ENCODE measurements at regions not wholly inside any gene's neighbourhood (a gene's known extent, or its start where the extent isn't known, plus 50 kb on each side); places are given as distances from the start of the nearest gene placed in this dataset.

GRCh38 chr2:144280009-144280408 is 239.9 kb downstream of the ZEB2 start:
- DNase-seq = no peak

DNA sequence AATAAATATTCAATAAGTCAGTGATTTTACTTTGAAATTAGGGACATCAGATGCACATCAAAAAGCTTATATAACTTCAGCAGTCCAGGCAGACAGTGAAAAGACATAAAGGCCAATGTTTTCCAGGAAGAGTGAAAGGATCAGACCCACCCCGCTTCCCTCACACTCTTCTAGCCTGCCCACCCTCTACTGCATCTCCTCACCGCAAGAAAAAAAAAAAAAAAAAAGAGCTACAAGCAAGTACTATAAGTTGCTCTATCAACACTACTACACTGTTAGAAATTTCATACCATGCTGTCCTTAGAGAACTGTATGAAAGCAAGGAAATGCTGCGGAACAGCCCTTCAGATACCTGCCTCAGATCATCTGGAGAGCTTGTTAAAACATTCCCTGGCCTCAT is 240.8 kb downstream of the ZEB2 start:
- no peak for DNase-seq

- DNase-seq = no peak
Measured at GRCh38 chr2:144277622-144278354, 242.1 kb downstream of the ZEB2 start.

GRCh38 chr2:144275340-144275739 is 244.6 kb downstream of the ZEB2 start:
- DNase-seq = no peak

GRCh38 chr2:144274131-144274530 is 245.8 kb downstream of the ZEB2 start:
- DNase-seq = no peak

DNA sequence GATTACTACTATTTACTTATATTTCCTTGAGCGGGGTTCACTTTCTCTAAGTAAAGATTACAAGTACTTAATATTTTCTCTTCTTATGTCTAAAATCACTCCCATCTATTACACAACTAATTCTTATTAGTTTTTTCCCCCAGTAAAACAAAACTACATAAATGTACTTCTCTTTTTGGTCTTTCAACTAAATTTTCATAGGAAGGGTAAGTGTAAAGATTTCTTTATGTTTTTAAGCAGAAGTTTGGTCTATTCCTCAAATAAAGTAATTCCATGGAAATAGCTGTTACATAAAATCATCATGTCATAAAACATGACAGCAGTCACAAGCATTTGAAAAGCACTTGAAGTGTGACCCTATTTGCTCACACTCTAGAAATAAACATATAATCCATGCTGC is 249.0 kb downstream of the ZEB2 start:
- DNase-seq = no peak

DNA sequence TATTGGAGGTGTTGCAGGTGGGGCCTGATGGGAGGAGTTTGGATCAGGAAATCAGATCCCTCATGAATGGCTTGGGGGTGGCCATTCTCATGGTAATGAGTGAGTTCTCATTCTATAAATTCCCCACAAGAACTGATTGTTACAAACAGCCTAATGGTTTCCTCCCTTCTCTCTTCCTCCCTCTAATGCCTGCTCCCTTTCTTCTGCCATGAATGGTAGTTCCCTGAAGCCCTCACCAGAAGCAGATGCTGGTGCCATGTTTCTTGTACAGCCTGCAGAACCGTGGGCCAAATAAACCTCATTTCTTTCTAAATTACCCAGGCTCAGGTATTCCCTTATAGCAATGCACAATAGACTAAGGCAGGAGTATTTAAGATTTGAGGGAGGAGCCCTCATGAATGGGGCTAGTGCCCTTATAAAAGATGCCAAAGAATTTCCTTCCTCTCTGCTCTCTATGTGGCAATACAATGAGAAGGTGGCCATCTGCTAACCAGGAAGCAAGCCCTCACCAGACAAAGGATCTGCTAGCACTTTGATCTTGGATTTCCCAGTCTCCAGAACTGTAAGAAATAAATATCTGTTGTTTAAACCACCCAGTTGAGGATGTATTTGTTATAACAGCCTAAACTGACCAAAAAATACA is 251.8 kb downstream of the ZEB2 start:
- no peak for DNase-seq

GRCh38 chr2:144267239-144267638 is 252.7 kb downstream of the ZEB2 start:
- DNase-seq = no peak

DNA sequence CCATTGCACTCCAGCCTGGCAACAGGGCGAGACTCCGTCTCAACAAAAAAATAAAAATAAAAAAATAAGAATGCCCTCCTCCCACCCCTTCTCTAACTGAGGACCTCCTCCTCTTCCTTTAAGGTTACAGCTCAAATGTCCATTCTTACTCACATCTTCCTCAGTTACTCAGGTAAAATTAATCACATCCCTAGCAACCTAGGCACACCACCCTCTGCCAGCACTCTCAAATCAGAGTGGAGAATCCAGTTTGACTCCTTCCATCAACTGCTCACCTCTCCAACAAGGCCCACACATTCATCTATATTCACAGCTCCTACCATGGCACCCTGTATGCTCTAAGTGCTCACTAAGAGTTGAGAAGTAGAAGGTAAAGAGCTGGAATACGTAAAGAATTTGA is 254.3 kb downstream of the ZEB2 start:
- no peak for DNase-seq

DNA sequence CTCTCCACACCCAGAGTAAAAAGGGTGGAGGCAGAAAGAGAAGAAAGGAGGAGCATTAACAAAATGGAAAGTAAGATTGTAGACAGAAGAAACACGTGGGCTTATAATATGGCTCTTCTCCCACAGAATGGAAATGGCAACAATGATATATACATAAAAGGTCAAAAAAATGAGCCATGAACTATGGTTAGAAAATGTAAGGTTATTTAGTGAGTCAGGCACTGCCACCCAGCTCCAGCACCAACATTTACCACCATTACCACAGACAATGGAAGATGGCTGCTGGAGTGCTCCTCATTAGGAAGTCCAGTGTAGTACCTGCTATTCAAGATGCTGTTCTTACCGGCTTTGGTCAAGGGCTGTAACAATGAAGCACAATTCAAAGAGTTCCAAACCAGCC is 258.0 kb downstream of the ZEB2 start:
- DNase-seq = no peak

DNA sequence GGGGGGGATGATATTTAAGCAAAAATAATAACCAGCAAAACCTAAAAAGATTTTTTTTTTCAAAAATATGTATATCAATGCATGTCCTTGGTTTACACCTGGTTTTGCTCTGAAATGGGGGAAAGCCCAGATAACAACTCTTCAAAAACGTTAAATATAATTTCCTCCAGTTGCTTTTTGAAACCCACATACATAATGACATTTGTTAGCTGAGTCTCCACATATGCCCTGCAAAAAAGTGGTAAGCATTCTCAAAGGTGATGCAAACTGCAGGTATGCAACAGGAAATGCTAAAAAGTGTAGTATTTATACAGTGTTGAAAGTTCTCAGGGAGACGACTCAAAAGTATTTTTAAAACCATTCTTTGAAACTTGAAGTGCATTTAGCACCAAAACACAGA is 258.6 kb downstream of the ZEB2 start:
- DNase-seq = no peak

DNA sequence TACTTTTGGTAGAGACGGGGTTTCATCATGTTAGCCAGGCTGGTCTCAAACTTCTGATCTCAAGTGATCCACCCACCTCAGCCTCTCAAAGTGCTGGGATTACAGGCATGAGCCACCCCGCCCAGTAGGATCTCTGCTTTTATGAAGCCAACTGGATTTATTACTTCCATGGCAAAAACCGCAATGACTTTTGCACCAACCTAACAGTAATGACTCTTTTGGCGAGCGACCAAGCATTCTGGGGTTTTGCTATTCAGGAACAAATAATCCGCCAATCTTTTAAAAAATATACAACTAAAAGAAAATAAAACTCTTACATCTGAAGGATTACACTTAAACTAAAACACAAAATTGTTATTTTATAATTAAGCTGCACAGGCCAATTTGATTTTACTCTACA is 260.6 kb downstream of the ZEB2 start:
- DNase-seq = no peak

GRCh38 chr2:144258154-144258553 is 261.8 kb downstream of the ZEB2 start:
- DNase-seq = no peak

DNA sequence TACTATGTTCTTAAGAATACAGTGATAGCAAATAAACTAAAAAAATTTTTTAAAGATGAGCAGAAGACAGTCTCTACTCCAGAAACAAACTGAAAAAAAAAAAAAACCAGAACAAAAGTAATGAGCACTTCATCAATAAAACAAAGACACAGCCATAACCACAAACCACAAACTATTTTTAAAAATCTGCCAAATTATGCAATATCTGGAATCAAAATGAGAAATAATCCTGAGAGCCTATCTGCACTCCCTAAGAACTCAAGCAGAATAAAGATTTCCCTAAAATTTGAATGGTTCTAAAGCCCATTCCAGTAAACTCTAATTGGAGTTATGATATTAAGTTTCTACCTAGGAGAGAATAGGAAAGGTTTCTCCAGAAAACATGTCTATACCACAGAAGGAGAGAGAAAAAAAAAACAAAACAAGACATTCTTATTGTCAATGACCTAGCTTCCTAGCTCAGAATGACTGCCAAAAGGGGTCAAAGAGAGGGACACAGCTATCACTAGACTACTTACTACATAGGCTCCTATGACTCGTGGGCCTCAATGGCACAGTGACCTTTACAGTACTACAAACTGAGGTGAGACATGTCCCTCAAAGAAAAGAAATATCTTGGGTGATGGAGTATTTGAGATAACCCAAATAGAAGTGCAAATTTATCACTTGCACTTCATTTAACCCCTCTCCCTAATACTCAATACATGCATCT is 262.8 kb downstream of the ZEB2 start:
- no peak for DNase-seq

DNA sequence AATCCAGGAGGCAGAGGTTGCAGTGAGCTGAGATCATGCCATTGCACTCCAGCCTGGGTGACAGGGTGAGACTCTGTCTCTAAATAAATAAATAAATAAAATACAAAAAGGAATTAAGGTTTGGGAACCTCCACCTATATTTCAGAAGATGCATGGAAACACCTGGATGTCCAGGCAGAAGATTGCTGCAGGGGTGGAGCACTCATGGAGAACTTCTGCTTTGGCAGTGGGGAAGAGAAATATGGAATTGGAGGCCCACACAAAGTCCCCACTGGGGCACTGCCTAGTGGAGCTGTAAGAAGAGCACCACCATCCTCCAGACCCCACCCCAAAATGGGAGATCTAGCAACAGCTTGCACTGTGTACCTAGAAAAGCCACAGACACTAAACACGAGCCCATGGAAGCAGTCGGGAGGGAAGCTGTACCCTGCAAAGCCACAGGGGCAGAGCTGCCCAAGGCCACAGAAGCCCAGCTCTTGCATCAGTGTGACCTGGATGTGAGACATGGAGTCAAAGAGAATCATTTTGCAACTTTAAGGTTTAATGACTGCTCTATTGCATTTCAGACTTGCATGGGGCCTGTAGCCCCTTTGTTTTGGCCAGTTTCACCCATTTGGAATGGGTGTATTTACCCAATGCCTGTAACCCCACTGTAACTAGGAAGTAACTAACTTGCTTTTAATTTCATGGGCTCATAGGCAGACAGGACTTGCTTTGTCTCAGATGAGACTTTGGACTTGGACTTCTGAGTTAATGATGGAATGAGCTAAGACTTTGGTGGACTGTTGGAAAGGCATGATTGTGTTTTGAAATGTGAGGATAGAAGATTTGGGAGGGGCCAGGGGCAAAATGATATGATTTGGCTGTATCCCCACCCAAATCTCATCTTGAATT is 265.3 kb downstream of the ZEB2 start:
- DNase-seq = no peak

DNA sequence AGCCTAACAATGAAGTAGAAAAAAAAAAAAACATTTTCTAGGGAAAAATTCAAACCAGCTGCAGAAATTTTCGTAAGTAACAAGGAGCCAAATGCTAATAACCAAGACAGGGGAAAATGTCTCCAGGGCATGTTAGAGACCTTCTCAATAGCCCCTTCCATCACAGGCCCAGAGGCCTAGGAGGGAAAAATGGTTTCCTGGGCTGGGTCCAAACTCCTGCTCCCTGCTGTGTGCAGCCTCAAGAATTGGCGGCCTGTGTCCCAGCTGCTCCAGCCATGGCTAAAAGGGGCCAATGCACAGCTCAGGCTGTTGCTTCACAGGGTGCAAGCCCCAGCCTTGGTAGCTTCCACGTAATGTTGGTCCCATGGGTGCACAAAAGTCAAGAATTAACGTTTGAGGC is 266.2 kb downstream of the ZEB2 start:
- no peak for DNase-seq

- DNase-seq = no peak
Measured at GRCh38 chr2:144252694-144253093, 267.2 kb downstream of the ZEB2 start.

GRCh38 chr2:144249035-144249637 is 270.8 kb downstream of the ZEB2 start:
- no peak for DNase-seq

DNA sequence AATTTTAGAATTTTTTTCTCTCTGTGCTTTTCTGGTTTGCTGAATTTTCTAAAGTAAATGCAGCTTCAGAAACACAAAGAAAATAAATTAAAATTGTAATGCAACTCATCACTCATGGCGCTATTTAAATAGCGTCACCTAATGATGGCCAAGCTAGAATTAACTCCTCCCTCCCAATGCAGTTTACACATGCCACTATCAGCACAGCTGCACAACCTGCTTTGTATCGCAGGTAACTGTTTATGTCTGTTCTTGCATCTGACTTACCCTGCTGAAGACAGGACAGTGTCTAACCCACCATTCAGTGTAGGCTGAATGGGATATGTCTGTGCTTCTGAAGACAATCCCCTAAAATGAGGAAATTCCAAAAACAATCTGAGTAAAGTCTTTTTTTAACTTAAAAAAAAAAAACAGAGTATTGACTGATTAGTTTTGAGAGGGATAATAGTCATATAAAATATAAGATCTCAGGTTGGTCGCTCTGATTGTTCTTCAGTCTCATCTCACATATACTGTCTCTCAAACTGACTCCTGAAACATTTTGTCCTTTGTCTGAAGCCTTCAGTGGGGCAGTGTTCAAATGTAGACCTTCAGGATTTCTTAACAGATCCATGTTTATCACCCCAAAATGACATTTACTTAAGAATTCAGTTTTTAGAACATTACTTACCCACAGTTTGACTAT is 271.4 kb downstream of the ZEB2 start:
- no peak for DNase-seq

DNA sequence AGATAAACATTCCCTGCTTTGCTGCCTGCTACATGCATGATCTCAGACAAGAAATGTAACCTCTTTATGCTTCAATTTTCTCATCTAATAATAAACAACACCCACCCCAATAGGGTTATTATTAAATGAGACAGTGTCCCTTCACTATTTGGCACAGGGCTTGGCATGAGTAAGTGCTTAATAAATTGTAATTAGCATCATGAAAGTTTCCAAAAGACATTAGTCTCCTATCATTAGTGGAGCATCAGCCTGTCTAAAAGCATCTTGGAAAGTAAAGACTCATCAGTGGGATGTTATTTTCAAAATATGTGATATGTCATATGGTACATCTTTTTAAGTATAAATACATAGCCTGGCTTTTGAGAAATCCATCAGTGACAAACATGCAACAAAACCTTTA is 275.0 kb downstream of the ZEB2 start:
- no peak for DNase-seq

DNA sequence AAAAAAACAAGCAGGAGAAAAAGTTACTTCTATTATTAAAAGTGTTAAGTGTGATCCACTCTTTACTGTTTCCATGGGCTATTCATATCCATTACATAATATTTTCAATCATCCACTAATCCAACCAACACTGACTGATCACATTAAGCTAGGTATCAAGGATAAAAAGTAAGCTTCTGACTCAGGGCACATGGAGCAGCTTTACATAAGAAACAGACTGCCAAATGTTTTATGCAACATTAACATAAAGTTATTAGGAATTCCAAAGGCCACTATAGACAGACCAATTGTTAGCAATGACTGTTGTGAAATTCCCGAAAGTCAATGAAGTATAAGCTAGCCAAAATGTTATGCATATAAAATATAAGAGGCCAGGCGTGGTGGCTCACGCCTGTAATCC is 277.6 kb downstream of the ZEB2 start:
- no peak for DNase-seq

DNA sequence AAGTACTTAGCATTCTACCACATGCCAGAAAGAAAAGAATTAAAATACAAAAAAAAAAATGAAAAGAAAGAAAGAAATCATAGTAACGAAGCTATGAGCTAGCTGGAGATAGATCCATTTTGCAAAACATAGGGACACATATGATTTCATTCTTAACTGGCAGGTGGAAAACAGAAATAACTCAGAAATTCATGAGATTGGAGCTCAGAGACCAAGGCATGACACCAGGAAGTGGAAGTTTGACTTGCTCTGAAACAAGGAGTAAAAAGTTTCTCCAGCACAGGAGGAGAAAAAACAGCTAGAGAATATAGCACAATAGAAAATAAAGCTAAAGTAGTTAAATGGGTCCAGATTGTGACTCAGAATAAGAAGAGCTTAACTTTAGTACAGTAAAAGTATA is 278.1 kb downstream of the ZEB2 start:
- no peak for DNase-seq
